ENCODE measurements at regions not wholly inside any gene's neighbourhood (a gene's known extent, or its start where the extent isn't known, plus 50 kb on each side); places are given as distances from the start of the nearest gene placed in this dataset.

GRCh38 chr13:111658145-111659100 lies 338.0 kb downstream of the TEX29 start (continued):
- TF ChIP-seq ZNF462 (CRISPR knock-in tag; IDR thresholded peaks at IDR 0.05) (no peak), CTCF (conservative IDR thresholded peaks at IDR 0.05; ENCODE audit: low read depth in 2 of 2) (no peak)

- Mint-ChIP-seq H3K4me3 (no peak overlapping the region), H3K27ac (no peak overlapping the region), H3K27me3 (ENCODE audit: insufficient read depth, low read depth, poor library complexity) (peaks cover 7% of the 10 kb centered on the region), H3K9me3 (no peaks in the 10 kb centered on the region), H3K4me1 (peaks cover 16% of the 10 kb centered on the region), H3K36me3 (ENCODE audit: low read depth) (no peaks in the 10 kb centered on the region)
- Histone ChIP-seq H3K27me3 (ENCODE audit: insufficient read depth) (no peaks in the 10 kb centered on the region), H3K4me1 (ENCODE audit: insufficient read depth) (peaks cover 5% of the 10 kb centered on the region; the same call in 1 of the 2 replicates), H3F3A (replicated peaks; ENCODE audit: low read depth) (no peaks in the 10 kb centered on the region), H3K4me2 (no peak overlapping the region), H3K36me3 (ENCODE audit: insufficient read depth) (no peaks in the 10 kb centered on the region), H3K9me2 (ENCODE audit: insufficient read depth) (no peaks in the 10 kb centered on the region), H3K27ac (ENCODE audit: low read depth) (no peak overlapping the region), H3K79me2 (replicated peaks; ENCODE audit: insufficient read depth) (no peaks in the 10 kb centered on the region), H4K20me1 (replicated peaks; ENCODE audit: insufficient read depth) (no peaks in the 10 kb centered on the region), H2AFZ (peak overlapping the region; percentile 85; the same call in 1 of the 2 replicates), H3K4me3 (no peak overlapping the region)
- ATAC-seq = no peak; the same call in 2 of the 3 replicates
- DNase-seq (ENCODE audit: low spot score) = no peak
- TF ChIP-seq CTCF (conservative IDR thresholded peaks at IDR 0.05; ENCODE audit: low read depth in 2 of 2) (no peak), CREB1 (CRISPR knock-in tag; IDR thresholded peaks at IDR 0.05; ENCODE audit: low read depth) (no peak), EZH2phosphoT487 (IDR thresholded peaks at IDR 0.05; ENCODE audit: unreplicated experiment) (no peak), POLR2AphosphoS5 (IDR thresholded peaks at IDR 0.05; ENCODE audit: low read depth) (no peak), REST (IDR thresholded peaks at IDR 0.05; ENCODE audit: unreplicated experiment) (no peak)
Observed at GRCh38 chr13:111659219-111659775, 338.9 kb downstream of the TEX29 start.

Measured in GM23338 (cell line).